NCI-H748 treated with DMSO at 0.1 percent for 48 hours (cell line): ENCODE measurements at regions not wholly inside any gene's neighbourhood (a gene's known extent, or its start where the extent isn't known, plus 50 kb on each side); places are given as distances from the start of the nearest gene placed in this dataset.
"Not testable (repeated sequence)": the region's sequence is repeated elsewhere in the genome, so short reads cannot be mapped to it uniquely, and the experiment has no call there.

Source experiments
- DNase-seq: peaks from one replicate; lab custom pipeline; 2025; lab: John Stamatoyannopoulos, UW

DNA sequence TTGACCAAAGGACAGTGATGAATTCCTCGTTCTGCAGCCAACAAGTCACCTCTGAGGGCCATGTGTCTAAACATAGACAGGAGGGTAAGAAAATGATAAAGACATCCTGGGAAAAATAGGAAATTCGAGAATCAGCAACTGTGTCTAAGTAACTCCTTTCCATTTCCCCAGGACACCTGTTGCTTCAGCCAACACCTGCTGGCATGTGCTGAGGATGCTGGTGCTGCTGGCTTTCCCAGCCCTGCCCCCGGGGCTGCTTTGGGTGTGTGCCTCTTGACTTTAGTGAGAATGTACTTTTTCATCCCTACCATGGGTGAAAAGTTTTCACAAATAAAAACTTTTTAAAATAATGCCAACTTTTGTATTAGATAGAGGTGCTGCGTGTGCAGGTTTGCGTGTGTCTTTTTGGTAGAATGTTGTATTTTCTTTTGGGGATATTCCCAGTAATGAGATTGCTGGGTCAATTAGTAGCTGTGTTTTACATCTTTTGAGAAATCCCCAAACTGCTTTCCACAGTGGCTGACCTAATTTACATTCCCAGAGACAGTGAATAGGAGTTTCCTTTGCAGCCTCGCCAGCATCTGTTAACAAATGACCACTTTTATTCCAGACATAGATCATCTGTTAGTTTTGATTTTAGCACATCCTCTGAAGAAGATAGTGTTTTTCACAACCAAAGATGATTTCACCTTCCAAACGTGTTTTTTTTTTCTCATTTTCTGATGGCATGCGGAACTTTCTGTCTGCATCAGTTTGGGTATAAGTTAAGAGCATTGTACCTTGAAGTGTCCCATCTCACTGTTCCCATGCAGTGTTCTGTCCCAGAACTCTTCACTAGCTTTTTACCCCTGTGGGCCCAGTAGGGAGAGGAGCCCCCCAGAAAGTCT is 104.2 kb upstream of the ACBD5 start:
- DNase-seq: no peak

DNA sequence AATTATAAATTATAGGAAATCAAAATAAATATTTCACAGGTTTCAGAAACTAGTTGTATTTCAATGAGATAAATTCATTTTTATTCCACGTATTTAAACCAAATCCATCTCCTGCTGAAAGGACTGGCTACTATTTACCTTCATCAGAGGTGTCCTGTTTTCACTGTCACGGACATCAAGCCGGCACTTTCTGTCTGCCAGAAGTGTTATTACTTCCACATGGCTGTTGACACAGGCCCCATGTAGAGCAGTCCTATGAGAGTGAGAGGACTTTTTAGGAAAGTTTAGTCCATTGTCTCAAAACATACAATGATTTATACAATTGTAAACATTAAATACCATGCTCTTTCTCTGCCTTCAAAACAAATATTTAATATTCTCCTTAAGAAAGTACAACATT is 100.4 kb upstream of the ACBD5 start:
- no peak for DNase-seq

DNA sequence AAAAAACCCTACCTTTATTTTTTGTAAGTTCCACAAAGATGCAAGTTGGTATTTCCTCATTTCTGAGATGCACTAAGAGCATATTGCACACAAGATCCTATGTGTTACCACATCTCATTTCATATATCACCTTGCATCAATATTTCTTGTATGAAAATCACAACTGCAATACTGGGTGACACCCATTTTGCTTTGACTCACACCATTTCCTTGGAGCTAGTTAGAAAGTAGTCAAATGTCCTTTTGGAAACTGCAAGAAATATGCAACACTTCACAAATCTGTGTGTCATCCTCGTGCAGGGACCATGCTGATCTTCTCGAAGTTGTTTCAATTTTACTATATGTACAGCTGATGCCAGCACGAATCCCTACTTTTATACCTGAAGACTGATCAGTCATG is 94.6 kb upstream of the ACBD5 start:
- DNase-seq: not testable (repeated sequence)

DNA sequence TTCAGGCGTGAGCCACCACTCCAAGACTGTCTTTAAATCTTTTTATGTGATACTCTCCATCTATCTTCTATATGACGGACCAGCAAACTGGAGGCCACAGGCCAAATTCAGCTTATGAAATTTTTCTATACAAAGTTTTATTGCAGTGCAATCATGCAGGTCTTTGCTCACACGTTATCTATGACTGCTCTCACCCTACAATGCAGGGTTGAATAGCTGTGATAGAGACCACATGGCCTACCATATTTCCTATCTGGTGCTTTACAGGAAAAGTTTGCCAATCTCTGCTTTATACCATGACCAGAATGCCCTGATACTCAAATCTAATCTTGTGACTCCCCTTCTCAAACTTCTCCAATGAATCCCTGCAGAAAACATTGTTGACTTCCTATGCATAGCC is 89.5 kb upstream of the ACBD5 start:
- no peak for DNase-seq

DNA sequence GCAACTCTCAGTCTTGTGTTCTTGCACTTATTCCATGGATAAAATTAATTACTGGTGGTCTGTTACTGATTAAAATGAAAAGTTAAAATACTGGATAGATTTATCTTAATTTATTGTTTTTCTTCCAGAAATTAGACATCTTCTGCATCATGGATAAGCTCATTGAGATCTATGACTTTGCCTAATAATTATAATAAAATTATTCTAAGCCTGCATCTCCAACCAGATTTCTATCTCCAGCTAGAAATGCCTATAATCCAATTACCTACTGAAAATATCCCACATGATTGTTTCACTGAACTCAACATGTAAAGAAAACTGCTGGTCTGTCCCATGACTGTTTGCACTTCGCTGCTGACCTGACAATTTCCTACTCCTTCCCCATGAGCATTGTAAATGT is 88.3 kb upstream of the ACBD5 start:
- DNase-seq: no peak

DNA sequence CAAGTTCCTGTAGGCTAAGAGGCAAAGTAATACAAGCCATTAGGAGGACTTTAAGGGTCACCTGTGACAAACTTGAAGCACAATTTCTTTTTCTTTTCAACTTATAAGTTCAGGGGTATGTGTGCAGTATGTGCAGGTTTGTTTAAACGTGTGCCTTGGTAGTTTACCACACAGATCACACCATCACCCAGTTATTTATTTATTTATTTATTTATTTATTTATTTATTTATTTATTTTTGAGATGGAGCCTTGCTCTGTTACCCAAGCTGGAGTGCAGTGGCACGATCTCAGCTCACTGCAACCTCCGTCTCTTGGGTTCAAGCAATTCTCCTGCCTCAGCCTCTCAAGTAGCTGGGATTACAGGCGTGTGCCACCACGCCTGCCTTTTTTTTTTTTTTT is 86.2 kb upstream of the ACBD5 start:
- DNase-seq: not testable (repeated sequence)

DNA sequence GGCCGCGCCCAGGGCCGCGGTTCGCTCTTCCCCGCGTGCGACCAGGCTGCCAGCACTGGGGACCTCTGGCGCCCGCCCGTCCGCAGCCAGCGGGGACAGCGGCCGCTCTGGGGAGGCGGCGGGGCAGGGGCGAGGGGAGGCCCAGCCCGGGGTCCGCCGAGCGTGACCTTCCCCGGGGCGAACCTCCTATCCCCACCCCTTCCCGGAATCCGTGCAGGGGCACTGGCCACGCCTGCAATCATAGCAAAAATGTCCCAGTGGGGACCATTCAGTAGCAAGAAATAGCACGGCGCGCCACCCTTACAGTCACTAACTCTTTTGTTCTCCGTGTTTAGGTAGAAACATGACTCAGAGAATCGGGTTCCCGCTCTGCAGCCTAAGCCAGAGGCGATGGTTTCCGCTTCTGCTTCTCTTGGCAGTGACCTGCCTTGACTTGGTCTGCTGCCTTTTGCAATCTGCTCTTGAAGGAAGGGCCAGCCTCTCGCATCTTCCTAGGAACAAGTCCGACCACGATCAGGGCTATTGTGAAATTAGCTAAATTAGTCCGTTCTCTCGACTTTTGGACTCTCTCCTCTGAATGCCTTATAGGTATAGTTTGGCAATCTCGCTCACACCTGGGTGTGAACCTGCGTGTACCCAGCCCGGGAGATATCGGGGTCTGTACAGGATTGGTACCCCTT is 79.3 kb upstream of the ACBD5 start:
- no peak for DNase-seq

DNA sequence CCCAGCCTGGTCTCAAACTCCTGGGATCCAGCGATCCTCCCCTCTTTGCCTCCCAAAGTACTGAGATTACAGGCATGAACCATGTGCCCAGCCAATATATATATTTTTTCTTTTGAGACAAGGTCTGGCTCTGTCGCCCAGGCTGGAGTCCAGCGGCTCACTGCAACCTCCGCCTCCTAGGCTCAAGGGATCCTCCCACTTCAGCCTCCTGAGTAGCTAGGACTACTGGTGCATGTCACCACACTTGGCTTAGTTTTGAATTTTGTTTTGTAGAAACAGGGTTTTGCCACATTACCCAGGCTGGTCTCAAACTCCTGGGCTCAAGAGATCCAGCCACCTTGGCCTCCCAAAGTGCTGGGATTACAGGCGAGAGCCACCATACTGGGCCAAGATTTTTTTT is 78.5 kb upstream of the ACBD5 start:
- not testable (repeated sequence) for DNase-seq

DNA sequence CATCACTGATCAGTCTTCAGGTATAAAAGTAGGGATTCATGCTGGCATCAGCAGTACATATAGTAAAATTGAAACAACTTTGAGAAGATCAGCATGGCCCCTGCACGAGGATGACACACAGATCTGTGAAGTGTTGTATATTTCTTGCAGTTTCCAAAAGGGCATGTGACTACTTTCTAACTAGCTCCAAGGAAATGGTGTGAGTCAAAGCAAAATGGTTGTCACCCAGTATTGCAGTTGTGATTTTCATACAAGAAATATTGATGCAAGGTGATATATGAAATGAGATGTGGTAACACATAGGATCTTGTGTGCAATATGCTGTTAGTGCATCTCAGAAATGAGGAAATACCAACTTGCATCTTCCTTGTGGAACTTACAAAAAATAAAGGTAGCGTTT is 74.5 kb upstream of the ACBD5 start:
- DNase-seq: not testable (repeated sequence)

DNA sequence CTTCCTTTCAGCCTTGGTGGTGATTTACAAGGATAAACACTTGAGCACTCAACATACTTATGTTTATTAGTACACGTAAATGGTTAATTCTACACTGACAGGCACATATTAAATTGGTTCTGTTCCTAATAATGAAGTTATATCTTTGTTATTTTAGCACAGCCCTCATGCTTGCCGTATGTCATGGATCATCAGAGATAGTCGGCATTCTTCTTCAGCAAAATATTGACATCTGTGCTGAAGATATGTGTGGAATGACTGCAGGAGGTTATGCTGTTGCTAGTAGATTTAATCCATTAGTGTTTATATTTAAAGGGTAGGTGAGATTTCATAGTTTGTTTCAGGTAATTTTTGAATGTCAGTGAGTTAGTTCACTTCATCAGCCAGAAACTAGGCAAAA is 73.0 kb upstream of the ACBD5 start:
- DNase-seq: not testable (repeated sequence)

DNA sequence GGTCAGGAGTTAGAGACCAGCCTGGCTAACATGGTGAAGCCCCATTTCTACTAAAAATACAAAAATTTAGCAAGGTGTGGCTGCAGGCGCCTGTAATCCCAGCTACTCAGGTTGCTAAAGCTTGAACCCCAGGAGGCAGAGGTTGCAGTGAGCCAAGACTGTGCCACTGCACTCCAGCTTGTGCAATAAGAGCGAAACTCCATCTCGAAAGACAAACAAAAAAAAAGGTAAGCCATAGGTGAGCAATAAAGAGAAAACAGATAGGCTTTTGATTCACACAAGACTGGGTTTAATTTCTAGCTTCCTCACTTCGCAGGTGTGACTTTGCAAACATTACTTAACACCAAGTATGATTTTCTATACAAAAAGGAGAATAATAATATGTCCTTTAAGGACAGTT is 72.3 kb upstream of the ACBD5 start:
- no peak for DNase-seq

DNA sequence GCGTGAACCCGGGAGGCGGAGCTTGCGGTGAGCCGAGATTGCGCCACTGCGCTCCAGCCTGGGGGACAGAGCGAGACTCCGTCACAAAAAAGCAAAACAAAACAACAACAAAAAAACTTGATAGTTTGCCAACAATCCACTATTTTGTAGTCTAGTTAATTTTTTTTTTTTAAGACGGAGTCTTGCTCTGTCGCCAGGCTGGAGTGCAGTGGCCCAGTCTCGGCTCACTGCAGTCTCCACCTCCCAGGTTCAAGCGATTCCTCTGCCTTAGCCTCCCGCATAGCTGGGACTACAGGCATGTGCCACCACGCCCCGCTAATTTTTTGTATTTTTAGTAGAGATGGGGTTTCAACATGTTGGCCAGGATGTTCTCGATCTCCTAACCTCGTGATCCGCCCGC is 71.2 kb upstream of the ACBD5 start:
- DNase-seq: not testable (repeated sequence)

DNA sequence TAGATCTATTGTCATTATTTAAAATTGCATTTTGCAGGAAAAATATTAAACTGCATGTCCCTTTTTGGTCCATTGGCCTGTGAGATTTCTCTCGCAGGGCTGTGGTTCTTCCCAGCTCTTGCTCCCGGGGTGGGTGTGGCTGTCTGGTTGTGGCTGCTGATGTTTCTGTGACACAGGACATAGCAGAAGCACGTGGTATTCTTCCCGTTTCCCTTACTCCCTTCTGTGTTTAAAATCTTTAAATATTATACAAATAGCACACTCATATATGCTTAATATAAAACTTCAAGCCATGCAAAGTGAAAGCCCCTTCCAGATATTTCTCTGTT is 57.9 kb upstream of the ACBD5 start:
- DNase-seq: not testable (repeated sequence)

DNA sequence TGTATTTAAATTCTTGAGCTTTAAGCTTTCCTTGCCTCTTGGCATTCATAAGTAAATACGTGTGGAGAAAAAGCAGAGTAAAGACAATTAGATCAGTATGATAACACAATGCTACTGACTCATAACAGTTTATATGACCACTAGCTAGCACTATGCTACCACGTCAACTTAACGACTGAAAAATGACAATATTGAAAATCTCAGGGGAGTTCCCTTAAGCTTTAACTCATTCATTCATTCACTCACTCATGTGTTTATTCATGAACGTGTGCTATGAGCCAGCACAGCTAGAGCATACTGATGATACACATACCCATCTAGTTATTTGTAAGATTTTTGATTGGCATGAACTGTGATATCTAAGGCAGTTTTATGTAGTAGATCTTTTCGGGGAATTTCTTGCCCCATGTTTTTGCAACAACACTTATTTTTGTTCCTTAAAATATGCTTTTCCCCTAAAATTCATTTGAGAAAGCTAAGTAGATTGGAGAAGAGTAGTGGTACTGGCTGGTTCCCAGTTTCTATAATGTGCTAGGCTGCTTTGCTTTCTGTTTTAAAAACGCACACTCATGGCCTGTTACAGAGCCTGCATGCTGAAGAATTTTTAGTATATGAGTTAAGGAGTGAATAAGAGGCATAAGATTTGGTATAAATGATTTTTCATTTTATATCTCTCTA is 57.4 kb upstream of the ACBD5 start:
- DNase-seq: no peak

DNA sequence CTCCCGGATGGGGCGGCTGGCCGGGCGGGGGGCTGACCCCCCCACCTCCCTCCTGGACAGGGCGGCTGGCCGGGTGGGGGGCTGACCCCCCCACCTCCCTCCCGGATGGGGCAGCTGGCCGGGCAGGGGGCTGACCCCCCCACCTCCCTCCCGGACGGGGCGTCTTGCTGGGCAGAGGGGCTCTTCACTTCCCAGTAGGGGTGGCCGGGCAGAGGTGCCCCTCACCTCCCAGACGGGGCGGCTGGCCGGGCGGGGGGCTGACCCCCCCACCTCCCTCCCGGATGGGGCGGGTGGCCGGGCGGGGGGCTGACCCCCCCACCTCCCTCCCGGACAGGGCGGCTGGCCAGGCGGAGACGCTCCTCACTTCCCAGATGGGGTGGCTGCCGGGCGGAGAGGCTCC is 55.7 kb upstream of the ACBD5 start:
- not testable (repeated sequence) for DNase-seq

DNA sequence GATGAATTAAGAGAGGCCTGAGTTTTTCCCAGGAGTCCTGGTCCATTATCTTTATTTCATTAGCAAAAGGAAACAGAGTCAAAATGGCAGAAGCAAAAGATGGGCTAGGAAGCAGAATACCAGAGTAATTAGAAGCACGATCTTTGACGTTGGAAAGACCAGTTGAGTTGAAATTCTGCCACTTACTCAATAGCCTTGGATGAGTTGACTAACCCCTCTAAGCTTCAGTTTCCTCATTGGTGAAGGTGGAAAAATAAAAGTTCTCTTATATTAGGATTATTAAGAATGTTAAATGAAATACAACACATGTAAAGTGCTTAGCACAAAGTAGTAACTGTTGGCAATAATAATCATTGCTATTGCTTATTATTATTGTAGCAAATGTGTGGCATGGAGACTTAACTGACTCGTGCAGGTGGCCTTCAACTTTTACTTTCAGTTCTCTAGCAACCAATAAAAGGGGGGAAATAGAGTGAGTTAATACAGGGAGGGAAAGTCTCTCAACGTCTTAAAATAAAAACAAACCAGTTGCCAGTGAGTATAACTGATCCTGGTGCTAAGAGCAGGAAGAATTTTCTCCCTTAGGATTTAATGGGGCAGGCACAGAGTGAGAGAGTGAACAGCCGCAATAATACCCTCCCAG is 50.8 kb upstream of the ACBD5 start:
- DNase-seq: not testable (repeated sequence)
